GM10266 (cell line): ENCODE measurements at regions not wholly inside any gene's neighbourhood (a gene's known extent, or its start where the extent isn't known, plus 50 kb on each side); places are given as distances from the start of the nearest gene placed in this dataset.
"Not testable (repeated sequence)": the region's sequence is repeated elsewhere in the genome, so short reads cannot be mapped to it uniquely, and the experiment has no call there.

Experiments used
- DNase-seq: peaks from one replicate; pipeline ENCODE4 v3.0.0; 2012; ENCODE audit errors: extremely low spot score
- TF ChIP-seq, protein P1 (sequence below): IDR thresholded peaks from 2 replicates; pipeline ENCODE4 v1.5.1; 2012; ENCODE audit warnings: mild to moderate bottlenecking, low read depth; ENCODE audit not compliant: control insufficient read depth, insufficient read depth; ENCODE audit errors: missing control alignments

DNA sequence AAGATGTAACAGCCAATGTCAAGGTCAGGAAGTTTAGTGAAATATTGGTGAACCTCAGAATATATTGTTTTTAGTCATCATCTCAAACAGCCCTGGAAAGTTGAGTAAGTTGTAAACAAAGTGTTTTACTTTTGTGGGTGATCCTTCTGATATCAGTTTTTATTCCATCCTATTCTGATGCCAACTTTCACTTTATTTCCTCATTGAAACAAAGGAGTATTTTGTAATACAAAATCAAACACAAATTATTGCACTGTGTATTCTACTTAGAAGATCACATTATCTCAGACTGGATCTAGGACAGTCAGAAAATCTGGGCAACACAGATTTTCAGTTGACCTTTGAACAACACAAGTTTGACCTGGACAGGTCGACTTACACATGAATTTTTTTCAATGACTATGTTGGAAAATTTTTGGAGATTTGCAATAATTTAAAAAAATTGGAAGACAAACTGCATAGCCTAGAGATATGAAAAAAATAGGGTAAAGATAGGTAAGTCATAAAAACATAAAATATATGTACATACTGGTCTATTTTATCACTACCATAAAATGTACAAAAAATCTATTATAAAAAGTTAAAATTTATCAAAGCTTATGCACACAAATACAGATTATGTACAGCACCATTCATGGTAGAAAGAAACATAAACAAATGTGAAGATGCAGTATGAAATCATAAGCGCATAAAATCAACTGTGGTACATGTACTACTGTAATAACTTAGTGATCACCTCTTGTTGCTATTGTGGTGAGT, 709.1 kb upstream of the FAM241A start:
- no peak for DNase-seq
- TF ChIP-seq, protein P1, sequence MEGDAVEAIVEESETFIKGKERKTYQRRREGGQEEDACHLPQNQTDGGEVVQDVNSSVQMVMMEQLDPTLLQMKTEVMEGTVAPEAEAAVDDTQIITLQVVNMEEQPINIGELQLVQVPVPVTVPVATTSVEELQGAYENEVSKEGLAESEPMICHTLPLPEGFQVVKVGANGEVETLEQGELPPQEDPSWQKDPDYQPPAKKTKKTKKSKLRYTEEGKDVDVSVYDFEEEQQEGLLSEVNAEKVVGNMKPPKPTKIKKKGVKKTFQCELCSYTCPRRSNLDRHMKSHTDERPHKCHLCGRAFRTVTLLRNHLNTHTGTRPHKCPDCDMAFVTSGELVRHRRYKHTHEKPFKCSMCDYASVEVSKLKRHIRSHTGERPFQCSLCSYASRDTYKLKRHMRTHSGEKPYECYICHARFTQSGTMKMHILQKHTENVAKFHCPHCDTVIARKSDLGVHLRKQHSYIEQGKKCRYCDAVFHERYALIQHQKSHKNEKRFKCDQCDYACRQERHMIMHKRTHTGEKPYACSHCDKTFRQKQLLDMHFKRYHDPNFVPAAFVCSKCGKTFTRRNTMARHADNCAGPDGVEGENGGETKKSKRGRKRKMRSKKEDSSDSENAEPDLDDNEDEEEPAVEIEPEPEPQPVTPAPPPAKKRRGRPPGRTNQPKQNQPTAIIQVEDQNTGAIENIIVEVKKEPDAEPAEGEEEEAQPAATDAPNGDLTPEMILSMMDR: no peak

DNA sequence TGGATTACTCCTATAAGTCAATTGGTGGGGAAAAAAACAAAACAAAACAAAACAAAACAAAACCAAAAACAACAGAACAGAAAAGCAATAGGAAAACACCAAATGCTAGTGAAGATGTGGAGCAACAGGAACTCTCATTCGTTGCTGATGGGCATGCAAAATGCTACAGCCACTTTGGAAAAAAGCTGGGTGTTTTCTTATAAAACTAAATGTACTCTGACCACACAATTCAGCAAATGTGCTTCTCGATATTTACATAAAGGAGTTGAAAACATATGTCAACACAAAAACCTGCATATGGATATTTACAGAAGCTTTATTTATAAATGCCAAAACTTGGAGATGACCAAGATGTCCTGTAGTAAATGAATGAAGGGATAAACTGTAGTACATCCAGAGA, 703.6 kb upstream of the FAM241A start:
- DNase-seq: no peak
- TF ChIP-seq, protein P1: no peak

DNA sequence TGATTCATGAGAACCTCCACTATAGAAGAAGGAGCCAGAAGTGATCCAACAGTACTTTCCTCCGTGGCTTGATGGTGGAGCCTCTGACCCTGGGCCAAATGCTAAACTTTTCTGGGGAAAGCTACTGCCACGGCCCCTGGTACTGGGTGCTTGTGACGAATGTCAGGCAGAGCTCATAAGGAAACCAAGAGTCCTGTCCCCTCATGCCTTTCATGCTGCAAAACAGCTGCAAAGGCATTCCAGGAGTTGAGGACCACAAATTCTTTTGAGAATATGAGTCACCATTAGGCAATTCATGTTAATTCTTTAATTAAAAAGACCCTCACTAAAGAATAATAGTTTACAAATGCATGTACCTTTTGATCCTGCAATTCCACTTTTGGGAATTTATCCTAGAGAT, 700.4 kb upstream of the FAM241A start:
- DNase-seq: not testable (repeated sequence)

DNA sequence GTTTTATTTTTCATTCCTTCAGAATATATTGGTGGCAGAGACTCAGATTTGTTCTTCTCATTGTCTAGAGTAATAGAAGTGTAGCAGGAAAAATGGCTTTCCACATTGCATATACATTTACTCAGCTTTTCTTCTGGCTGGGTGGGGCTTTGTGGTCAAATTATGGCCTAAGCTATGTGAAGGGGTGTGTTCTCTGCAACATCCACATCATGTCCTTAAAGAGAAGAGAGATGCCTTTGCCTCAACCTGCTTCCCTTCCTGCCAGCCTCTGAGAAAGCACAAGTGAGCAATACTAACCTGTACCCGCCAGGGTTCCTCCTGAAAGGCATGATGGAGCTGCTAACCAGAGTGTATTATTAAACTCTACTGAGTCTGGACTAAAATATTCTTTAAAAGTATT, 695.6 kb upstream of the FAM241A start:
- no peak for DNase-seq
- TF ChIP-seq, protein P1: no peak

DNA sequence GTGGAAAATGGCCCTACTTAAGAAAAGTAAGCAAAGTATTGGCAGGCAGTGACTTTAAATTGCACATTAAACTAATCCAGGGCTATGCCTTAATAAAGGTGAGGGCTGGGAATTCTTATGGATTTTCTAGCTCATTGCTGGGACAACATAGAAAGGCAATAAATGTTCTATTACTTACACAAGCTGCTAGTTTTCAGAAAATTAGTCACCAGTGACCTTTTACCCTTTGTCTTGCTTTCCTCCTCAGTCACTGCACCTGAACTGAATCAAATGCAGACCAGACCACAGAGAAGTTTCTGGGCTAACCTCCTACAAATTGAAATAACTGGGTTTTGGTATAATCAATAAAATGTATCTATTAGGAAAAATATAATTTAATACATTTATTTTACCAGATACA, 694.4 kb upstream of the FAM241A start:
- DNase-seq: no peak
- TF ChIP-seq, protein P1: no peak

DNA sequence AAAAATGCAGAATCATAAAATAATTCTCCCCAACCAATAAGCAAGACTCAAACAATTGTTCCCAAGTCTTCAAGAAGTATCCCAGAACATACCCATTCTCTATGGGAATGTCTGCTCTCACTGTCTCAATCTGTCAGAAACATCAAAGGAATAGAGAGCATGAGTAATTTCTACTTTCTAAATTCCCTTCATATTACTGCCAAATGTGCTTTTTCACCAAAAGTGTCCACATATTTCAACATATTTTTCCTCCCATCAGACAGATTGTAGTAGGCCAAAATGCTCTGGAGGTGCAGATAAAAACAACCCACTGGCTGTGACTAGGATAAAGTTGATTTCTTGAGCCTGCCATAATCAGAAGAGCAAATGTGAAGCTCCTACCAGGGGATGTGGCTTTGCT, 692.0 kb upstream of the FAM241A start:
- DNase-seq: no peak
- TF ChIP-seq, protein P1: no peak

DNA sequence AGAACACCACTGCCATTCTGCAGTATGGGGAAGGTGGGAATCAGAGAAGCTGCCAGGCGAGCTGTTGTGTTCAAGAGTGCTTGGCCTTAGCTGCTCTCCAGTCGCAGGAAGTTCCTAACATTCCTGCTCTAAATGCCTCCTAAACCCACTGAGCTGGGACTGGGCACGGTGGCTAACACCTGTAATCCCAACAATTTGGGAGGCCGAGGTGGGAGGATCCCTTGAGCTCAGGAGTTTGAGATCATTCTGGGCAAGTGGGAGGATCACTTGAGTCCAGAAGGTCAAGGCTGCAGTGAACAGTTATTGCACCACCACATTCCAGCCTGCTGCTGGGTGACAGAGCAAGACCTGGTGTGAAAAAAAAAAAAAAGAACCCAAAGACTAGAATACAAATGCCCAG, 690.3 kb upstream of the FAM241A start:
- TF ChIP-seq, protein P1: no peak
- DNase-seq: no peak
